GM19467 (cell line): ENCODE measurements at regions not wholly inside any gene's neighbourhood (a gene's known extent, or its start where the extent isn't known, plus 50 kb on each side); places are given as distances from the start of the nearest gene placed in this dataset.

Source experiments
- ATAC-seq: cut with Tn5 transposase; IDR thresholded peaks from one replicate; pipeline ENCODE4 v1.9.1; 2021; ENCODE audit warnings: mild to moderate bottlenecking, moderate library complexity; ENCODE audit not compliant: unreplicated experiment

DNA sequence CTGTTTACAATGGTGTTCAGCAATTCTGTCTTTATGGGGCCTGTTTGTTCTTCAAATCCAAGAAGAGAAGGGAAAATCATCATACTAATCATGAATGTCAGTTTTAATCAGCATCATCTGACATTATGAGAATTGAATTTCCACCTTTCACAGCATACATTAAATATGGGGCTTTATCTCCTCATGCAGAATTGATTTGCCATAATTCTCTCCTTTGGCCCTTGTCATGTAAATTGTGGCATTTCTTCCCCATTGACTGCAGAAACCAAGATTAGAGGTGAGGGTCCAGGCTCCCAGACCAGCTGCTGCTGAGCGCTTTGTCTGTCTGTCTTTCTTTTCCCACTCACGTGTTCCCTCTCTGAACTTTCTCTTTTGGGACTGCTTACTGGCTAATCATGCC is 232.1 kb upstream of the NAV2 start:
- ATAC-seq, result no peak

- no peak for ATAC-seq
Measured at GRCh38 chr11:19478891-19479290, 233.7 kb upstream of the NAV2 start.

GRCh38 chr11:19474954-19475721 is 234.4 kb upstream of the E2F8 start:
- no peak for ATAC-seq

DNA sequence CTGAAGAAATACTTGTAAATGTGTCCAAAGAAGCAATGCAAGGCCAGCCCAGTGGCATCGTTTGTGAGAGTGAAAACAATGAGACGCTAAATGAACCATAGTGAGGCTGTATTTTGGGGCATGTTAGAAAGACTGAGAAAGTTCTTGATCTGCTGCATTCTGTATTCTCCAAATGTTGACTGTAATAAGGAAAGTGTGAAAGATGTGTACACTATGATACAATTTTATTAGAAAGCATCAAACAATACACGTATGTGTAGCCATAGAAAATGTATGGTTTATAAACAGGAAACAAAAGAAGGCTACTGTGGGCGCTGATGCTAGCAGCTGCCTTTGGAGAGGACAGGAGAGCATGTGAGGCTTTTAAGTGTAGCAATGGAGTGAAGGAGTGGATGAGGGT is 233.5 kb upstream of the E2F8 start:
- no peak for ATAC-seq

DNA sequence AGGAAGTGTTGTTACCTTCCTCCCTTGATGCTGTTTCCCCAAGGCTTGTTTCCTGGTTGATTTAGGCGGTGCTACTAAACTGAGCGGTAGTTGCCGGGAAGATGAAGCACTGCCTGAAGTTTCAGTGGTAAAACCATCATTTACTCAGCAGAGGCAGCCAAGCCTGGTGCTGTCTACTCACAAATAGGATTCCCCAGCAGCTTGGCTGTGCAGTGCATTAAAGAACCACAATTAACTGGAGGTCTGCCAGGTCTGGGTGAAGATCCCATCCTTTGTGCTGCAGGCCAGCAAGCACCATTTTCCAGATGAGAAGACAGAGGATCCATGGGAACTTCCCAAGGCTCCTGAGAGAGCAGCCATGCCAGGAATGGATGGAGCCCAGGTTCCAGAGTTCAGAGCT is 231.9 kb upstream of the E2F8 start:
- ATAC-seq, result no peak

- ATAC-seq, result no peak
Measured at GRCh38 chr11:19467904-19468303, 227.2 kb upstream of the E2F8 start.

DNA sequence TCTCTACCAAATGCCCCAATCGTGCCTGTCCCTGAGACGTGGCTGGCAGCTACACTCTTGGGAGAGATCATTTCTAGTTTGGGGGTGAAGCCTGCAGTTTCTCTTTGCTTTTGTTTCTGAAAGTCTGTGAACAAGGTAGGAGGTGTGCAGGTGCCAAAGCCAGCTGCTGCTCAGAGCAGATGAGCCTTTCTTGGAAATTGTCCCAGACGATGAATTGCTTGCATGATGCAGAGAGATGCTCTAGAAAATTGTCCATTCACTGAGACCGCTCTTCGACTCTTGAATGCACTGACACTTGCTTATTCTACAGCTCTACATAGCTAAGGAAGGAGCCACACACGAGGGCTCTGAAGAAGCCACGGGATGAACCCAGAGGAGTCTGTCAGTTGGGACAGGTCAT is 225.6 kb upstream of the E2F8 start:
- no peak for ATAC-seq

- ATAC-seq, result no peak
Measured at GRCh38 chr11:19463976-19464375, 223.2 kb upstream of the E2F8 start.

DNA sequence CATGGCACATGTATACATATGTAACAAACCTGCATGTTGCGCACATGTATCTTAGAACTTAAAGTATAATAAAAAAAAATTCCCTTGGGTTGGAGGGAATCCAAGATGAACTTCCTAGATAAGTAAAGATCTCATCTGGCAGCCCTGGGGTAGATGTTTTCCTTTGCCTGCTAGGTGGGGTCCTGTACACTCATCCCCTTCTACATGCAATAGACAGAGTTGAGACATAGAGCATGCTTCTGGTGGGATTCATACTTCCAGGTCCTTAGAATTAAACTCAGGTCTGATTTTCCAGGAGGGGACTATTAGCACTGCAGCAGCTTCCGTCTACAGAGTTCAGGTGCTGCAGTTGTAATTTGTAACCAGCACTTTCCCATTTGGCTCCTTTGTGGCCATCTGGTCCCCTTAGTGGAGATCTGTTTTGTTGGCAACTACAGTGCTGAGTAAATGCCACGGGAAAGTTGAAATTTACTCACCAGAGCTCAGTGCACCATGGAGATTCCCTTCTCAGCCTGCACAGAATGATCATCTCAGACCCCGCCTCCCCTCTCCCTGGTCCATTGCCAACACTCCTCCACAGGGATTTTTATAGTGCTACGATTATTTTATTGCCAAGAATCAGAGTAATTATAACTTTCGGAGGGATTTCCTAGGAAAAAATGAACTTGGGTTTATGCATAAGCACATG is 220.1 kb upstream of the E2F8 start:
- no peak for ATAC-seq

GRCh38 chr11:19459240-19459639 is 218.5 kb upstream of the E2F8 start:
- no peak for ATAC-seq

- ATAC-seq, result no peak
Measured at GRCh38 chr11:19458721-19459120, 218.0 kb upstream of the E2F8 start.

DNA sequence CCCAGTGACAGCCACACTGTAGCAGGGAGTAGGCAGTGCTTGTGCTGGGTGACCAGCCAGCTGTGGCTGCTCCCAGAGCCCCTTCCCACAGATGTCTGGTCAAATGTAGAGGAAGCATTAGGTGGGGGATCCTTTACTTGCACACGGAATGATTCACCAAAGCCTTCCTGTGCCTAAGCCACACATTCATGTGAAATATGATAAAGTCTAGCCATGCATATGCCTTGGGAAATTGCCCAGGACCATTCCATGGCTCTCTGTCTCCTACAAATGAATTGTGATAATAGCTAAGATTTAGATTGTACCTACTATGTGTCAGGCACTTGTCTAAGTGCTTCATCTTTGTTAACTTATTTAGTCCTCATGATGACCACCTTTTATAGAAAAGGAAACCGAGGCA is 217.5 kb upstream of the E2F8 start:
- ATAC-seq, result no peak

DNA sequence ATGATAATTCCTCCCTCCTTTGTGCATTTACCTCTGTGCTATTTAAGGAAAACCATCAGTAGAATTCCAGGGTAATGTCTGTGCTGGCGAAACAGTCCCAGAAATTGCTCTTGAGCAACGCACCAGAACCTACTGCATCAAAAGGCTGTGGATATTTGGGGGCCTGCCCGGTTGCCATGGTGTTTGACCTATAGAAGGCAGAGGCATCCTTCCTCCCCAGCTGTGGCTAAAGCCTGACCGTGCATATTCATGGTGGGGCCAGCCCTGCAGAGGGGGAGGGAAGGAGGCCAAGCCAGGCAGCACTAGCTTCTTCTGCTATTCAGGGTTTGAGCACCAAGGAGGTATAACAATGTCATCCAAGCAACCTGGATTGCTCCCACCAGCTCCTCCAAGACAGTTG is 215.0 kb upstream of the E2F8 start:
- ATAC-seq, result no peak

GRCh38 chr11:19453651-19454257 is 213.0 kb upstream of the E2F8 start:
- ATAC-seq, result no peak

DNA sequence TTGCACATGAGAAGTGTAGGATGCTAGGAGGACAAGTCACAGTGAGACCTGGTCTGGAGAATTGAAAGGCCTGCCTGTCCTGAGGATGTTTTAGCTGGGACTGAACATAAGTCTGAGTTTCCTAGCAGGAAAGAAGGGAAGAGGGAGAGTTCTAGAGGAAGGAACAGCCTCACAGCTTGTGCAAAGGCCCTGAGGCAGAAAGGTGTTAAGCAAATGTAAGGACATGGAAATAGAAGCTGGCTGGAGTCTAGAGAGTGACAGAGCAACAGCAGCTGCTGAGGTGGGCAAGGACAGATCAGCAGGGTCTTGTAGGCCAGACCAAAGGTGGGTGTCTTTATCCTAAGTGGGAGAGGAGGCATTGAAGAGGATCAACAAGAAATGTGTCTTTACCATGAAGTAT is 210.9 kb upstream of the E2F8 start:
- no peak for ATAC-seq

DNA sequence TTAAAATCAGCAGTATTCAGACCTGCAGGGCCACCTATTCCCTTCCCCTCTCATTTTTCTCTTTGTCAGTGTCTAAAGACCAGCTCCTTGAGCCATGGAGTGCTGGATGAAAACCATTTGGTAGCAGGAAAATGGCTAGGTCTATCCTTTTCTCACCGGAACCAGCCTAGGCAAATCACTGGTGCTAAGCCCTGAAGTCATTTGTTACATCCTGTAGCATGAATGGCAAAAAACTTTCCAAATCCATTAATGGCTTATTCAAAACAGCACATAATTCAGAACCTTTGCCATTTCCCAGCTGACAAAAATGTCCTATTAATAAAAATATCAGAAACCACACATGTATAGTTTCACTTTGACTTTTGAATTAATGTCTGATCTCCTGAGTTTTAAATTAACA is 209.5 kb upstream of the E2F8 start:
- ATAC-seq, result peak; percentile 44

DNA sequence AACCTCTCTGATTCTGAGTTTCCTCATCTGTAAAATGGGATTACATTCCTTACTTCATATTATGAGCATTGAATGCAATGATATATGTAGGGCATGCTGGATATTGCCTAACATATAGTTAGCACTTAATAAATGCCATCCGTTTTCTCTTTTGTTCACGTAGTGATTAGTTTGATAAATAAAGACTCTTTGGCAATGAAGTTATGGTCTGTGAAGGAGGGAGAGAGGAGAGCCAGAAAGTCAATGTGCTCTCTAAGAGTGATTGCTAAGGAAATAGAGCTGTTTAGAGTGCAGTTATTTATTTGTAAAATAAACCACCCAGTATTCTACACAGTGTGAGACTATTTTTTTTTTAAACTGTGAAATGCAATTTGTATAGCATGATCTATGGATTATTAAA is 207.9 kb upstream of the E2F8 start:
- no peak for ATAC-seq

DNA sequence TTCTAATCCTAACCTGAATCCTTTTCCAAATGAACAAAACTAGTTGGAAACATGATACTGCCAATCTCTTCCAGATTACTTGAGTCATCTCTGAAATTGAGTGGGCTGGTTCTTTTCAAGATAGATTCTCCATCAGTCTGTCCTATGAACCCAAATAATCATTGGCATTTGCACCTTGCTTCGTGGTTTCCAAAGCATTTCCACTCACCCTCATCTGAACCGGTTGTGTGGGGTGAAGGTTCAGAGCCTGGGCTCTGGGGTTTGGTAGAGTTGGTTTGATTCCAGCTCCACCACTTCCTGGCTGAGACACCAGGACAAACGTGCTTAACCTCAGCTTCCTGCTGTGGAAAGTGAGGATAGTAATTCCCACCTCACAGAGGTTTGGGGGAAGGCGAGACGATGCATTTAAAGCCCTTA is 206.4 kb upstream of the E2F8 start:
- no peak for ATAC-seq

DNA sequence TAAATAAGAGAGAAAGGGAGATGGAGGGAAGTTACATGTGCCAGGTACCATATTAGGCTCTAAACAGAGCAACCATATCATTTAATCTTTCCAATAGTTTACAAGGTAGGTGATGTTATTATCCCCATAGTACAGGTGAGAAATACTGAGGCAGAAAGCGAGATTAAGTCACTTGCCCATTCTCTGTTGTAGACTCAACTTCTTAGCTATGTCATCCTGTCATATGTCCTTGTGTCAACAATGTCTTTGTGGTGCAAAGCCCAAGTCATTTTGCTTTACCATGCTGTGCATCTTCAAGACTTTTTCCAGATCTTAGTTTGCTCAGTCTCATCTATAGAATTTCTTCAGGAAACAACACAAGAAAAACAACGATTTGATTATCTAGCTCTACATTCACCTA is 205.0 kb upstream of the E2F8 start:
- ATAC-seq, result no peak

DNA sequence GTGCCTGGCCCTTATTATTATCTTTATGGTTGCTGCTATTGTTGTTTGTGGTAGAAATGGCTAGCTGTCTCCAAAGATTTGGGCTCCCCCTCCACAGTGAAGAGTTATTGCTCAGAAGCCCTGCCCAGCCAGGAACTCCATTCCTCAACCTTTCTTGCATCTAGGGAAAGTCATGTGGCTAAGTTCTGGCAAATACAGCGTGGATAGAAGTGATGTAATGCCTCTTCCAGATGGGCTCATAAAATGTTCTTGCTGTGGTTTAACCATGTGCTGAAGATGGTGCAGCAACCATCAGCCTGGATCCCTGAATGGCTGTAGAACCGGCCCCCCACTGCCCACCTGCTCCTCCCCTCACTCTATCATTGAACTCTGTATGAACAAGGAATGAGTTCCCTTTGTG is 203.5 kb upstream of the E2F8 start:
- ATAC-seq, result no peak

DNA sequence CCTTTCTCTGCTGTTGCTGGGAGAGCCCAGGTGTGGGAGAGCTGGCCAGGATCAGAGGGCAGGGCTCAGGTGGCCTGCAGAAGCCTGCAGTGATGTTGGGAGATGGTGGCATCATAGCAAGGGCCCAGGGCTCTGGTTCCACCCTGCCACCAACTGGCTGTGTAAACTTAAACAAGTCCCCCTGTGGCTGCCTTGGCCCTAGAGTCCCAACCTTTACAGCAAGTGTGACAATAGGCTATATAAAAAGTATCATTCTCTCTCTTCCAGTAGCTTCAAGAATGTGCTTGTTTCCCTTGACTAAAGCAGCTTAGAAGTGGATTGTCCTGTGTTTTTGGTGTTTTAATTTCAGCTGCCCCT is 201.8 kb upstream of the E2F8 start:
- no peak for ATAC-seq
